CD4-positive, alpha-beta T cell treated with Interleukin-4 for 4 hours (primary cell): ENCODE measurements at regions not wholly inside any gene's neighbourhood (a gene's known extent, or its start where the extent isn't known, plus 50 kb on each side); places are given as distances from the start of the nearest gene placed in this dataset.
"Not testable (repeated sequence)": the region's sequence is repeated elsewhere in the genome, so short reads cannot be mapped to it uniquely, and the experiment has no call there.

Experiments
- DNase-seq: peaks from one replicate; pipeline ENCODE4 v3.0.0-alpha.2; 2020

DNA sequence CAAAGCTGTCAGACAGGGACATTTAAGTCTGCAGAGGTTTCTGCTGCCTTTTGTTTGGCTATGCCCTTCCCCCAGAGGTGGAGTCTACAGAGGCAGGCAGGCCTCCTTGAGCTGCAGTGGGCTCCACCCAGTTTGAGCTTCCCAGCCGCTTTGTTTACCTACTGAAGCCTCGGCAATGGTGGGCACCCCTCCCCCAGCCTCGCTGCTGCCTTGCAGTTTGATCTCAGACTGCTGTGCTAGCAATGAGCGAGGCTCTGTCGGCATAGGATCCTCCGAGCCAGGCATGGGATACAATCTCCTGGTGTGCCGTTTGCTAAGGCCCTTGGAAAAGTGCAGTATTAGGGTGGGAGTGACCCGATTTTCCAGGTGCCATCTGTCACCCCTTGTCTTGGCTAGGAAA, 149.4 kb upstream of the PGRMC2 start:
- DNase-seq, result not testable (repeated sequence)

DNA sequence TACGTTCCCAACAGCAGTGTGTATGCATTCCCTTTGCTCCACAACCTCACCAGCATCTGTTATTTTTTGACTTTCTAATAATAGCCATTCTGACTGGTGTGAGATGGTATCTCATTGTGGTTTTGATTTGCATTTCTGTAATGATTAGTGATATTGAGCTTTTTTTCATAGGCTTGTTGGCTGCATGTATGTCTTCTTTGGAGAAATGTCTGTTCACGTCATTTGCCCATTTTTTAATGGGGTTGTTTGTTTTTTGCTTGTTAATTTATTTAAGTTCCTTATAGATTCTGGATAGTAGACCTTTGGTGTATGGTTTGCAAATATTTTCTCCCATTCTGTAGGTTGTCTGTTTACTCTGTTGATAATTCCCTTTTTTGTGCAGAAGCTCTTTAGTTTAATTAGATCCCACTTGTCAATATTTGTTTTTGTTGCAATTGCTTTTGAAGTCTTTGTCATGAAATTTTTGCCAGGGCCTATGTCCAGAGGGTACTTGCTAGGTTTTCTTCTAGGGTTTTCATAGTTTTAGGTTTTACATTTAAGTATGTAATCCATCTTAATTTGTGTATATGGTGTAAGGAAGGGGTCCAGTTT, 141.5 kb upstream of the PGRMC2 start:
- not testable (repeated sequence) for DNase-seq

DNA sequence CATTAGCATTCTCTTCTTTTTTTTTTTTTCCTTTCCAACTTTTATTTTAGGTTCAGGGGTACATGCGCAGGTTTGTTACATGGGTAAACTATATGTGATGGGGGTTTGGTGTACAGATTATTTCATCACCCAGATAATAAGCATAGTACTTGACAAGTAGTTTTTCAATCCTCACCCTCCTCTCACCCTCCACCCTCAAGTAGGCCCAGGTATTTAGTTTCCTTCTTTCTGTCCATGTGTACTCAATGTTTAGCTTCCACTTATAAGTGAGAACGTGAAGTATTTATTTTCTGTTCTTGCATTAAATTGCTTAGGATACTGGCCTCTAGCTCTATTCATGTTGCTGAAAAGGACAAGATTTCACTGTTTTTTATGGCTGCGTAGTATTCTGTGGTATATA, 140.8 kb upstream of the PGRMC2 start:
- DNase-seq, result no peak

DNA sequence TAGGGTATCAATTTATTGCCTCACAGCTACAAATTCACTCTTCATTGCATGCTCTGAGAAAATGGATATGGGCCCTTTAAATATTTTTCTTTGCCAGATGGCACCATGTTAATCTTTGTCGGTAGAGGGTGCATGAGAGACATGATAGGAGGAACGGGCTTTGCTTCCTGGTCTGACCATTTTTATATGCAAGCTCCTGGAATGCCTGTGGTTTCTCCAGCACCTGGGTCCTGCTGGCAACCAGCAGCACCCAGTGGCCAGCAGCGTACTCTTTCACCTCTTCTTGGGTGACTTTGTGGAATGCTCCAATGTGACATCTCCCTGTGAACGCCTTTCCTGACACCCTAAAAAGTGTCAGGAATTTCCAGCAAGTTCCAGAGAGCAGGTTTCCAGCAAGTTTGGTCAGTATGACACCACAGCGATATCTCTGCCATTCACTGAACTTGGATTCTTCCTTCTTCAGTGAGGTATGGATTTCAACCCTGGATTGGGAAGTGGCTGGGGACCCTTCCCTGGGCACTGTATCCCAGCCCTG, 140.3 kb upstream of the PGRMC2 start:
- no peak for DNase-seq

DNA sequence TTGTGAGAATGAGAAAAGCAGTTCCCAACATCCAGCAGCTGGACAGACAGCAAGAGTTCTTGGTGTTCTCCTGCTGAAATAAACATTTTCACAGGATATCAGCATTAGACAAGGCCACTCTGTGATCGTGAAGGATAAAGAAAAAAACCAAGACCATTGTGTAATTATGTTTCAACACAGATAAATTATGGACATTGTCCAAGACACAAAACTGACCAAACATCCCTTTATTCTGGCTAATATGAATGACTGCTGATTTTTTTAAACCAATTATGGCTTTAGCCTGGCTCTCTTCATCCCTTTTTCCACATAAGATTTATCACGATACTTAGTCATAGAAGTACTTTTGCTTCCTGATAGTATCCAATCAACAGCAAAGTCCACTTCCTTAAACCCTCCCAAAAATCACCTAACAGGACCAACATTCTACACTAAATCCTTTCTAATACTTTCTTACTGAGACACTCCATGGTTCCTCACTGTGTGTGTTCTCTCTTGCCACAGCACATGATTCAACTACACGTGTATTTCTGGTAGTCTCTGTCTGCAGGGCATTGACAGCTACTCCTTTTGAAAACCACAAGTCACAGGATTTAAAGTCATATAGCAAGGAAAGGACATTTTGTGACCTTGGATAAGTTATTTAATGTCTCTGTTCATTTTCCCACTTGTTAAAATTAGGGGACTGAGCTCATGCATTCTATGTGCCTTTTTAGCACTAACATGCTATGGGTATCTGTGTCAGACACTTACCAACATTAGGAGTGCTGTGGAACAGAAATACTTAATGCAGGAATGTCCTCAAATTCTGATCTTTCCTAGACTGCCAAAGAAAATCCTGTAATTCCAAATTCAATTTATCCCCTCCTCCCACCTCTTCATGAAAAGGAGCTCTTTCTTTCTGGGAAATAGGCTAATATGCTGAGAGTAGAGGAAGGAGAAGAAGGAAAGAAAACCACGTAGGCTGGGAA, 137.2 kb upstream of the PGRMC2 start:
- no peak for DNase-seq

DNA sequence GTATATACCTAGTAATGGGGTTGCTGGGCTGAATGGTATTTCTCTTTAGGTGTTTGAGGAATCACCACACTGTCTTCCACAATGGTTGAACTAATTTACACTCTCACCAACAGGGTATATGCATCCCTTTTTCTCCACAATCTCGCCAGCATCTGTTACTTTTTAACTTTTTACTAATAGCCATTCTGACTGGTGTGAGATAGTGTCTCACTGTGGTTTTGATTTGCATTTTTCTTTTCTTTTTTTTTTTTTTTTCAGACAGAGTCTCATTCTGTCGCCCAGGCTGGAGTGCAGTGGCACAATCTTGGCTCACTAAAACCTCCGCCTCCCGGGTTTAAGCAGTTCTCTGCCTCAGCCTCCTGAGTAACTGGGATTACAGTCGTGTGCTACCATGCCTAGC, 134.7 kb upstream of the PGRMC2 start:
- not testable (repeated sequence) for DNase-seq

DNA sequence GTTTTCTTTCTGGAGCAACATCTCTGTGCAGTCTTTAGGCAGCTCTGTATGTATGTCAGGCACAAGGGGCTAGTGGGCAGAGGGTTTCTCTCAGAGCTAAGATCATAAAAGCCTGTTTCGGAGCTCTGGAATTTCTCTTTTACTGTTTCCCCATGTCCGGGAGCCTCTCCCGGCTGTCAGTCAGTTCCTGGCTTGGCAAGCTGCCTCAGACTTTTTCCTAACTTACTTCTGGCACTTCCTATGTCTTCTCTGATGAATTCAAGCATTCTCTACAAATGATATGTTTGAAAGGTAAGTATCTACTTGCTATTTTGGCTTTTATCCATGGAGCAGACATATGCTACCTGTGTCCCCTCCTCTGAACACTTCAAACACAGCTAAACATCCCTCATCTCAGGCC, 129.3 kb upstream of the PGRMC2 start:
- no peak for DNase-seq

DNA sequence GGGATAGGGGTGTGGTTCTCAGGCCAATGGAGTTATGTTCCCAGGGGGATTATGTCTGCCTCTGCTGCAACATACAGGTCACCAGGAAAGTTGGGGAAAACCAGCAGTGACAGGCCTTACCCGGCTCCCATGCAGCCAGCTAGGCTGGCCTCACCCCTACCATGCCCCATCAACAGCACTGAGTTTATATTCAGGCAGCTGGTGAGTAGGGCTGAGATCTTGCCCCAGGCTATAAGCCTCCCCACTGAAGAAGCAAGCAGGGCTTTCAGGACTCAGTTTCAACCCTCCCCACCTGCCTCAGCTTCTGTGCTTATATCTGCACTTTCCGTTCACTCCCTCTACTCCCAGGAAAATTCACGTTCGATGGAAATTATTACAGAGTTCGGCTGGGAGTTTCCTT, 122.4 kb upstream of the PGRMC2 start:
- DNase-seq, result no peak

DNA sequence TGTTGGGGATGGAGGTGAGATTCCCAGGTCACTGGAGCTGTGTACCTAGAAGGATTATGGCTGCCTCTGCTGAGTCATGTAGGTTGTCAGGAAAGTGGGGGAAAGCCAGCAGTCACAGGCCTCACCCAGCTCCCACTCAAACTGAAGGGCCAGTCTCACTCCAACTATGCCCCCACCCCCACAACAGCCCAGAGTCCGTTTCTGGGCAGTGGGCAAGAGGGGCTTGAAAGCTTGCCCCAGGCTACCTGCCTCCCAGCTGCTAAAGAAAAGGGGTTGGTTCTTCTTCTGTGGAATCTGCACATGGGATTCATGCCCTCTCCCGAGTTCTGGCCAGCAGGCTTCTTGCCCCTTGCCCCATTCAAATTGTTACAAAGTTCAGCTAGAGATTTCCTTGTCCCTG, 116.0 kb upstream of the PGRMC2 start:
- DNase-seq, result no peak

DNA sequence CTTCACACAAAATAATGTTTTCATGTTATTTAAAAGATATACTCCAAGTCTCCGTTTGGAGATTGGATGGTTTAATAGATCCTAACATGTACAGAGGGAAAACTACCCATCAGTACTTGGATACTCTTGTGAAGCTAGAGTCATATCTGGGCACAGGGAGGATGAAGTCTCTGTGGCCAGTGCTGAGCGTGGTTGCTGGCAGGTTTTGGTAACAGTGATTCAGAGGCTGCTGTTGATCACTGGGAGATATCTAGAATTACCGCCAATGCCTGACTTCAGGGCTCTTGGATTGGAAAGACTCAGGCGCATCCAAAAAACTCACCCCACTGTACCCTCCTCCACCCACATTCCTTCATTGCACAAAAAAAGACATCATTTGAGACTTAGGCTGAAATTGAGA, 107.2 kb upstream of the PGRMC2 start:
- DNase-seq, result no peak

DNA sequence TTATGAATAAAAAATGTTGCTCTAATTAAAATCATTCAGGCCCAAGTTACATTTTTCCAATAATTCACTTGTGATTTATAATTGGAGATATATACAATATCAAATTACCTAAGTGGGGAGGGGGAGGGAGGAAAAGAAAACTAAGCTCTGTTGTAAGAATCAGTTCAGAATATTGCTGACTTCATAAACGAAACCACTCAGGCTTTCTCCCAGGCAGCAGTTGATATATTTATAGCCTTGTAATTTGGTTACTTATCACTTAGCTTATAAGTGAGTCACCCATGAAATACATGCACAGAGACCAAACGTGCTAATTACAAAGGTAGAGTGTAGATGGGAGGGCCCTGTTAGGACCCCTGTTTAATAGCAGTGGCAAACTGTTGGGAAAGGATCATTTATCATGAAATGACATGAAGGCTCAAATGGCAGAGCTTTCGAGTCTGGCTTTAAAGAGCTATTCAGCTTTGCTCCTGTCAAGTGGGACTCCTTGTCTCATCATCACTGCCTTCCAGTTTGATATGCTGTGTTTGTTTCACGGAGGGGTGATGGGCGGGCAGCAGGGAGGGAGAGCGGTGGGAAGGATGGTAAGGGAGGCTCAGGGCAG, 105.6 kb upstream of the PGRMC2 start:
- no peak for DNase-seq

DNA sequence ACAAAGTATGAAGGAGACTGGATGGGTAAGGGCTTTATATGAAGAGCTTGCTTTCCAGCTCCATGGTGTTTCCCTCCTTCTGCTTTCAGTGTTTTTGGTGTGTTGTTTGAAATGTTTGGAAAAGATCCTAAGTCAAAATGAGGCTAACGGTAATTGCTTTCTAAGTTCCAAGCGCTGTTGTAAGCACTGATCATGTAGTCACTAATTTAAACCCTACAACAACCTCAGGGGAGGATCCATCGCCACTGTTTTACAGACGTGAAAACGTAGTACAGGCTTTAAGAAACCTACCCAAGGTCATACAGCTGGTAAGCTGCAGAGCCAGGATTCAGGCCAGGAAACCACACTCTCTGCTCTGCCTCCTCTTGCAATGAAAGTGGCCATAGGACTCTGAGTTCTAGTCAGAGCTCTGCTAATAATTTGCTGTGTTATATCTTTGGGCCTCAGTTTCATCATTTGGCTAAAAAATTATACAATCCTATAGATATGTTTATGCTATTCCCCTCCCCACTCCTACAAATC, 102.9 kb upstream of the PGRMC2 start:
- DNase-seq, result no peak

DNA sequence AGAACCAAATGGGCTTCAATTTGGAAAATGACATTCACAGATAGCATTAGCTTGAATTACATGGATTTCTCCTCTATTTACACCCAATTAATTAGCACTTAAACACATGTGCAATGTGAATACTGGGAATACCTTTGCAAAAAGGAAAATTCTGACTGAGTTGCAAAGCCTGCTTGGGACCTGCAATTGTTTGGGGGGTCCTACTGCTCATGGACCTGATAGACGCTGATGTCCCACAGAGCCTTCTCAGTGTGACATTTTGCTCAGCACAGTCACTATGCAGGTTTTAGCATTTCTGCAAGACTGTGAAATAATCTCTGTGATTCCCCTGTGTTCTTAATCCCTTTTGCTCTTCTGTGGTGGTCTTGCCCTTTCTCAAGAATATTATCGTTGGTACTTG, 101.2 kb upstream of the PGRMC2 start:
- DNase-seq, result no peak

DNA sequence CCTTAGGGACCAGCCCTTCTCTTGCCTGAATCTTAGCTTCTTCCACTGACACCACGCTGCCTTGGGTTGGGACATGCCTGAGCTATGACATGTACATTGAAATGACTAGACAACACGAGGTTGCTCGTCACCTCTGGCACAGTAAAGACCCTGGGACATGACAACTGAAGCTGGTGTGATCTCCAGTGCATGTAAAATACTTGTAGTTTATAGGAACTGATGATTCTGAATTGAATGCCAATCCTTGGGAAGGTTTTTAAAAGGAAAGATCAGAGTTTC, 100.7 kb upstream of the PGRMC2 start:
- no peak for DNase-seq

DNA sequence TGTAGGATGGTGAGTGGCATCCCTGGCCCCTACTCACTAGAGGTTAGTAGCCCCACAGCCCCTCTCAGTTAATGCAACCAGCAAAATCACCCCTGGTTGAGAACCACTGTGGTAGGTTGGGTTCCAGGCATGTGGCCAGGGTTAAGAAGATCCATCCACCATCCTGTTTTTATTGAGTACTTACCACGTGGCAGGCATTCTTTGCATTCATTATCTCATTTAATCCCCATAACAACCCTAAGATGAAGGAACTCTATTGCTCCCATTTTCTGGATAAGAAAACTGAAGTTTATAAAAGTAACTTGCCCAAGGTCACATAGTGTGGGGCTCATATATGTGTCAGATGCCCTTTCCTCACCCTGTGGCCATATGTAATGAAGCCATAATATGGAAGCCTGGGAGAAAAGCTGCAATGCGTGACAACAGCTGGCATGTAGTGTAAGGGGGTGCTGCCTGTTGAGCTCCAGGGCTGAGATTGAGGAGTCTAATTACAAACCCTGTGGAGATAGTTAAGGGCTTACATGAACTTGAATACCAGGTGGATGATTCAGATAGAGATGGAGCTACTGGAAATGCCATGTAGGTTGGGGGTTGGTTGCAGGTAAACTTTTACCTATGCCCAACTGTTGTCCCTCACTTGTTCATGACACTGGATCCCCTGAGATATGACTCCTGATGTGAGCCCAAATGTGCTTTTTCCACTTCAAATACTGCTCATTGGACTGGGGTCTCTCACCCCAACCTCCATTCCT, 100.2 kb upstream of the PGRMC2 start:
- DNase-seq, result no peak

DNA sequence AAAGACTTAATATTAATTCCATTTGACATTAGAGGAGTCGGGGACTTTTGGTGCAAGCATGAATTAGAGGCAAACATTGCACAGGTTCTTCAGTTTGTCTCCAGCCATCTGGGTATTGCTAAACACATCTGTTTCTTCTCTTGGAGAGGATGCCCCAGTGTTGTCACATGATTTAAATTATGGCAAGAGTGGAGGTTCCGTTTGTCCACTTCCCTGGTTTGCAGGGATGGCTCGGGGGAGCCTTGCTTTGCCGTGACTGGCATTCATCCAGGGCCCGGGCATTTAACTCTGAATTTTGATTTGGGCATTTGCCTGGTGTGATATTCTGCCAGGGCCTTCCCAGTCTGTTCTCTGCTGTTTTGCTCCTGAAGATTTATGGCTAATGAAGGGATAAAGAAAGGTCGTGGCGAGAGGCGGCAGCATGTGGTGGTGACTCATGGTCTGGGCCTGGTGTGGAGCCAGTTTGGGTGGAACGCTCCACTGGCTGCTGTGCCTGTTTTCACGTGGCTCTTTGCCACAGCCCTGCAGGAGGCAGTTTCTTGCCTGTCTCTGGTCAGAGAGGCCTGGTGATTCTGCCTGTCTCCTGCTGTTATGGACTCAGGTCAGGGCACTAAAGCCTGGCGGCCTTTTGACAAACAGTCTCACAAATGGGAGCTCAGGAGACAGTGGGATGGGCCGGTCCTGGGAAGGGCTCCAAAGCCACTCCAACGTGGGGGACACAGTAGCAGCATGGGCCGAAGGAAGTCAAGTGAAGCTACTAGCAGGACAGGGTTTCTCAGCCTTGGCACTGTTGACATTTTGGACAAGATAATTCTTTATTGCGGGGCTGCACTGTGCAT, 99.4 kb upstream of the PGRMC2 start:
- DNase-seq, result no peak

DNA sequence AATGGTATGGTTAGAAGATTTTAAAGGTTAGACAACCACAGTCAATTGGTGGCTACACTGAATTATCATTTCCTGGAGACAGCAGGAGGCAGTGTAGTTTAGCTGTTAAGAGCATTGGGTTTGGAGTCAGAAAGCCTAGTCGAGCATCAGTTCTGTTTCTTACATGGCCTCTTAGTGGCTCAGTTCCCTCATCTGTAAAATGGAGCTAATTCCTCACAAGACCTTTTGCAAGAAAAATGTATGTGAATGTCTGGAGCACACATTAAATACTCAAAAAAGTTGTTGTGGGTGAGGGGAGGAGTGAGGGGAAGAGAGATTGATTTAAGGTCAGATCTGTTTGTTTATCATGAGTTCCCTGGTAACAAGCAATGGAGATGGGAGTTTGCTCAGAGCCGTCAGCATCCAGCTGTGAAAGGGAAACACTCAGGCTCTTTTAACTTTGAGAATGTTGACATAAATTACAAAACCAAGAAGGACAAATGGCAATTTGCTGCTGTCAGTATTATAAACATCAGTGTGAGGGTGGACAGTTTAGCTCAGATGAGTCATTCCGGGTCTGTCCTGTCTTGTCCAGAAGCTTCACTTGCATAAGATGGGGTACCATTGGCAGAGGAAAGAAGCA, 98.2 kb upstream of the PGRMC2 start:
- DNase-seq, result no peak

DNA sequence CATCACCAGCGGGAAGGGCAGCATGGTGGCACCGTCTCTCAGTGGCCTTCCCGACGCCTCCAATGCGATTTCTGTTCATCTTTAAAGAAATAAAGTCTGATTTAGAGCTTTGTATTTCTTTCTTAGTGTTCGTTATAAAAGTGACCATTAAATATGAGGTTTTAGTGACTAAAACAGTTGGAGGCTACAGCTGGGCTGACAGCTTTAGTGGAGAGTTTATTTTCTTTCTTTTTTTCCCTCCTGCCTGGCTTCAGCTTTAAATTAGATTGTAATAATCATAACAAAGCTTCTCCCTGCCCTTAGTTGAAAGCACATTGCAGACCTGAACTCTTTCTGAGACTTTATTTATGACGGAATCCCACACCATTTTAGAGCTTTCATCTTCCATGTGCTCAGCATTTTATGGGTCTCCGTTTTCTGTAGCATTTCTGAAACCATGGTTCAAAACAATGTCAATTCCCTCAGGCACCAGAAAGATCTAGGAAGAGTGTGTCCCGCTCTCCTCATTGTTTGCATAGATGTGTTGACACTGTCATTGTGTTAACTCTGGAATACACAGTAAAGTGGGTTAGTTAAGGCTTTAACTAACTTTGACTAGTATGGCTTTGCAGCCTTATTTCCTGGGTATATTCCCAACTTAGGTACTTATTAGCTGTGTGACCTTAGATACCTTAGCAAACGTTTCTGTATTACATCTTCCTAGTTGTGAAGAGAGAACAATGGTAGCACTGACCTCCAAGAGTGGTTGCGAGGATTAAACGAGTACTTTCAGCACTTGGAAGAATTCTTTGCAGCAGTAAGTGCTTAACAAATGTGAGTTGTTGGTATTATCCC, 97.4 kb upstream of the PGRMC2 start:
- DNase-seq, result no peak

DNA sequence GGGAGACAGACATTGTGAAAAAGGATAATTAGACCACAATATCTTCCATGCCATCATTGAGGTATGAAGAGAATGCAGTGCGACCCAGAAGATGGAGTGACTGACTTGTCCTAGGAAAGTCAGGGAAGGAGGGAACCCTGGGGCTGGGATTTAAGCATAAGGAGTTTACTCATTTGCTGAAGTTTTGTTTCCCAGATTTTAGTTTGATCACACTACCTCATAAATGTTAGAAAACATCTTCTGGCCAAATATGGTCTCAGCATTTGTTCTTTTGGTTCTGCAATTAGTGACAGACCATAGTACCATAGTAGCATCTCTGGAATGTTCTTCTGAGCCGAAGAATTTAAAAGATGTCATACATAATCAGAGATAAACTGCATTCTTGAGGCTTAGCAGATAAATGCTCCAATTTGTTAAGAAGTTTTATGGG, 96.5 kb upstream of the PGRMC2 start:
- no peak for DNase-seq

DNA sequence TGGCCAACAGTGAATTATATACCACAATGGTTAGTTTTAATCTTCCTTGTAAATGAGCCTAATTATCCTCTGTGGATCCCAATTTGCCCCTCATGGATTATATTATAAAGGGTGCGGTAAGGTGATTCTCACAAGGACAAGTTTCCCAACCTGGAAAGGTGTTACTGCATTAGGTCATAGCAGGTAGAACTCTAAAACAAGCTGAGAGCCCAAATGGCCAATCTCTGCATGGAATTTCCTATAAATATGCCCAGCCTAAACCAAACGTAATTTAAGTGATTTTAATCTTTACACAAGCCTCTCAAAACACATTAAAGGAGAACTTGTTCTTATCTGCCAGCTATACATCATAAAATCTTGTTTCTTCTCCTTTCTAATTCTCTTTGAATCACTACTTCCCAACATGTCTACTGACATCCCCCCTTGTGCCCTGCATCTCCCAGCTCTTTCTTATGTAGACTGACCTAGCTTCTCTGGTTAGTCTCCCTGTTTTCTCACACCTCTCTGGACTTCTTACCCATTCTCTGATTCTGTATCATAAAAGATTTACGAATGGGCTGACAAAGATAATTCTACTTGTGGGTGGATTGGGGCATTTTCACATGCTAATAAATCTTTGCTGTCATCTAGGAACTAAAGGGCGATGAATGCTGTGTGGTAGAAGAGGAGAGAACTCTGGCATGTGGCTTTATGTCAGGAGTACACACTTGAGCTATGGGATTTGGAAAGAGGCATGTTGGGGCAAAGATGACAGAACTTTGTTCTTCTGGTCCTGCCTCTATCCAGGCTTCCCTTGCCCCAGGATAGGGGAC, 94.3 kb upstream of the PGRMC2 start:
- DNase-seq, result no peak
